Hippocampal formation (tissue), 2 donors: ENCODE measurements at regions not wholly inside any gene's neighbourhood (a gene's known extent, or its start where the extent isn't known, plus 50 kb on each side); places are given as distances from the start of the nearest gene placed in this dataset.

ENCODE experiments used
- DNase-seq, 2 donors: peaks; one replicate each; lab custom pipeline; 2025; lab: John Stamatoyannopoulos, UW

- DNase-seq = no peak
These were observed 577.3 kb downstream of the AJAP1 start for GRCh38 chr1:5231541-5232315.

DNA sequence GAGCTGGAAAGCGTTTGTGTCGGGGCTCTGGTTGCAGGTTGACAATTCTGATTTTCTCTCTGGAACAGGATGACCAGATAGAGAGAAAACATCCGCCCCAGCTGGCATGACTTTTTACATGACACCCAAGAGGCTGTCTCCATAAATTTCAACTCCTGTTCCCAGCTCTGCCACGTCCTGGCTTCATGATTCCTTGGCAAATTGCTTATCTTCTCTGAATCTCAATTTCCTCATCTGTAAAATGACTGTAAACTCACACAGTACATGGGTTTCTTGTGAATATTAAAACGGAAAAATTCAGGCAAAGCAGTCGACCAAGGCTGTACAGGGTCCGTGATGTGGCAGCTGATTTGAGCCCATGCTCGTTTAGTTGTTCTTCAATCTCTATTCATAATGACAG lies 572.7 kb downstream of the AJAP1 start:
- DNase-seq = no peak

- DNase-seq = no peak
These were observed 571.6 kb downstream of the AJAP1 start for GRCh38 chr1:5225707-5226704.

DNA sequence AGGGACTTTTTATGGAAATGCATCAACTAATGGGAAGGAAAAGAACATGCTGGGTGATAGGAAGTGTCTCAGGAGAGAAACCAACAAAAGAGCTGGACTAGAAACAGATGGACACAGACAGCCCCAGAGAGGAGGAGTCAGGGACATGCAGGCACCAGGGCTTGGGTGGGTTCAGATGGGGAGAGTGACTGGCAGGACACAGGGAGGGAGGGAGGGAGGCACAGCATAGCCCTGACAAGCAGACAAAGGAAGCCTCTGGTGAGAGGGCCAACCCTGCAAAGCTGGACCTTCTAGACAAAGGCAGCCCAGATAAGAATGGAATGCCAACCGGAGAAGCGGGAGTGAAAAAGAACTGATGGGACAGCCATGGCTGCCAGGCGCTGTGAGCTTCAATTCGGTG lies 568.8 kb downstream of the AJAP1 start:
- peak; percentile 27 to 48 for DNase-seq

DNA sequence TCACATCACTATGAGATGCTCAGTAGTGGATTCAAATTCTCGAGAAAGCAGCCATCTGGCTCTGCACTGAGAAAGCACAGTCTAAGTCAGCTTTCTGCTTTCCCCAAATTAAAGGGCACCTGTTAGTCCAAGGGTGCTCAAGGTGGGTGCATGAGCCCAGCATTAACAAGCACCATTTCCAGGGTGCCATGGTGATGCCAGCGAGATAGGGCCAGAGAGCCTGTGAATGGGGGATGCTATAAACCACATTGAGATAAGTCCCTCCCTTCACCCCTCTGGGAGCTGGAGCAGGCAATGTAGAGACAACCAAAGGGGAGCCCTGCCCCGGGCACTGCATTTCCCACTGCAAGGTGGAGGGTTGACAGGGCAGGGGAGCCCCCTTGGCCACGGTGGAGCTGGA lies 568.2 kb downstream of the AJAP1 start:
- DNase-seq = no peak

DNA sequence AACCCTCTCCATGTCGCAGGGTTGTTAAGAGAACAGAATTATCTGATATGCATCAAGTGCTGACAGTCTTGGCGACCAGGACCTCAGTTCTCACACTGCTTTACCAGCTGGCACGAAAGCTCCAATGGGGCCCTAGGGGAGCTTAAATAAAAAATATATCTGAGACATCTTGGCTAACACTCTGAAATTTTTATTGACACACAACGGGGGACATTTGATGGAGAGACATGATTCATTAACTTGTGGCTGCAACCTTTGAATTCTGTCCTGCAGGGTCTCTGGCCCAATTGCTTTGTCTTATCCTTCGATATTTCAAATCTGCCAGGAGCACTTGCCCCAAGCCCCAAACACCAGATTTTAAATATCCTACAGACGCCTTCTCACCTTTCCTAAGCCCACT lies 567.0 kb downstream of the AJAP1 start:
- DNase-seq = no peak

DNA sequence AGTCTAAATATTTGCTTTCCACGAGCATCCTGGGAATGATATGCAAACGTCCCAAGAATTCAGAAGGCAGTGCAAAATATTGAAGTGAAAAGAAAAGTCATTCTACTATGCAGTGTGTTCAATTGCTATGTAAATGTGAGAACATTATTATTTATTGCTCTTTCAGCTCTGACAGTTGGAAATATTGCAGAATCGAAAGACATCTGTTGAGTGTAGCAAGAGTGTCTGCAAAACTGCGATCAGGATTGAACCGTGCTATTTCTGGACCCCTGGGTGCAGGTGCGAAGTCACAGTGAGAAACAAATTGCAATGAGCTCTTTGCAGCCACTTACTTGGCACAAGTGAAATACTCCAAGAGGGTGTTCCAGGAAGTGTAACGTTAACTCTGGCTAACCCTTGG lies 566.4 kb downstream of the AJAP1 start:
- no peak for DNase-seq

- peak in 1 of 2 donors; percentile 40 for DNase-seq
These were observed 566.0 kb downstream of the AJAP1 start for GRCh38 chr1:5220421-5220820.

- peak; percentile 33 to 50 for DNase-seq
These were observed 545.6 kb downstream of the AJAP1 start for GRCh38 chr1:5200006-5200405.

- no peak for DNase-seq
These were observed 543.9 kb downstream of the AJAP1 start for GRCh38 chr1:5198328-5198727.

DNA sequence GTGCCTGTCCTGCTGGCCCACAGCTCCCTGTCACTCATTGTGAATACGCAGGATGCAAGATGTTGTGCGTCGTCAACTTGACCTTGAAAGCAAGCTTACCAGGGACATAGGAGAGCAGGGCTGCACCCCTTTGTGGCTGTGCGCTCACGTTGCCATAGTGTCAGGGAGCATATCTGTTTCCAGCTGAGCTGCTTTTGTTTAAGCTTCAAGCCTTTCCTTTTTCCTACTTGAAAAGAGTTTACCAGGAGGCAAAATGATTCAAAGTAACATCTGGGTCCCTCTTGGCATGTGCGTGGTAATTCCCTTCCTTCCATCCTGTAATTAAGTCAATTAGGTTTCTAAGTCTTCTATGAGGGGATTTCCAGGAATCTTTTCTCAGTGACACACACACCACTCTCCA lies 537.1 kb downstream of the AJAP1 start:
- DNase-seq = no peak

DNA sequence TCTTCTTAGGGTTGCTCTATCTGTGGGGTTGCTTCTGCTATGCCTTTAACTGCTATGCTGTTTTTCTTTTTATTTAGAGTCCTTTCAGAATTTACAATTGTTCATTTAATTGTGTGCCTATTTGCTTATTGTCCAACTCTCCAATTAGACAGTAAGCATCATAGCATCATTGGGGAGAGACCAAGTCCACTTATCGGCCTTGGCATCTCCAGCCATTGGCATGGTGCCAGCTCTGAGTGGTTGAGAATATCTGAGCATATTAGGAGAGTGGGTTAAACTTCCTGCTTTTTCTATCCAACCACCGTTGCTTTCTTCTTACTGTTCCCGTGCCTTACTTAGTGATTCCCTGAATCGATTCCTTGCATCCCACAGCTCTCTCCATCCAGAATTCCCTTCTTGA lies 535.0 kb downstream of the AJAP1 start:
- DNase-seq = no peak

- no peak for DNase-seq
These were observed 511.4 kb downstream of the AJAP1 start for GRCh38 chr1:5165762-5166161.

DNA sequence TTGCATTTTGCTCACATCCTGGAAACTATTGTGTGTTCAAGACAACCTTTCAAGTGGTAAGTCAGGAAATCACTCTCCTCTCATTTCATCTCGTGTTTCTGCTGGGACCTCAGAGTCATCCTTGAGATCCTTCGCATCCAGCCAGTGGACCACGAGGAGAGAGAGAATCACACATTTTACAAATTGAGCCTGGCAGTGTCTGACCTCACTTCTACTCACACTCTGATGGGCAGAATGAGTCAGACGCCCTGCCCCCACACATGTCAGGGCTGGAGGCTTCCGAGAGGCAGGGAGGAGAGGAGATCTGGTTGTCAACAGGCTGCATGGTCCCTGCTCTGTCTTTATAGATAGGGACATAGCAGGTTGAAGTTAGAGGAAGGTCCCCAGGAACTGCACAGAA lies 509.7 kb downstream of the AJAP1 start:
- no peak for DNase-seq

GRCh38 chr1:5161372-5161771 lies 507.0 kb downstream of the AJAP1 start:
- DNase-seq = no peak

GRCh38 chr1:5157175-5157574 lies 502.8 kb downstream of the AJAP1 start:
- DNase-seq = no peak

DNA sequence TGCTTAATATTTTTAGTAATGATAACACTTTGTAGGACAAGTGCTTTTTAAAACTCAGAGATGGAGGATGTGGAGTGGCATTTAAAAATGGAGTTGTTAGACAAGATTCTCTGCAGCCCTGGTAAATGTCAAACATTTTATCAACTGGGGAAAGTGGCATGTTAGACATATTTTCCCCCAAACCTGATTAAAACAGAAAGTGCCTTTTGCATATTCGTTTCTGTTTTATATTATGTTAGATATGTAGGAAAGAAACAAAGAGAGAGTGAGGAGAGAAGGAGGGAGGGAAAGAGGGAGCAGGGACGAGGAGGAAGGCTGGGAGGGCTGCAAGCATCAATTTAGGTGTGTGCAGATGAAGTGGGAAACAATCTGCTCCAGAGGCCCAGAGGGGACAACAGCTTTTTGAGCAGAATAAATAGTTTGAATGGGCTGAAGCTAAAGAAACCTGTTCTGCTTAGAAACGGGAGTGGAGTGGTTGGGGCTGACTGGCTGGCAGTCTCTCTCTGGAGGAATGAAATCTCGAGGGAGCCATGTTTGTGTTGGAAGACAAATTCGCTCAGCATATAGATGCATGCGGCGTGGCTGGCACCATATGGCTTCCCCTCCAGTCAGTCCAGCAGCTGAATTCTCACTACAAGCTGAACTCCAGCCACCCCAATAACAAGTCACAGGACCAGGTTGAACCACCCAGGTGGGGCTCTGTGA lies 502.2 kb downstream of the AJAP1 start:
- no peak for DNase-seq

DNA sequence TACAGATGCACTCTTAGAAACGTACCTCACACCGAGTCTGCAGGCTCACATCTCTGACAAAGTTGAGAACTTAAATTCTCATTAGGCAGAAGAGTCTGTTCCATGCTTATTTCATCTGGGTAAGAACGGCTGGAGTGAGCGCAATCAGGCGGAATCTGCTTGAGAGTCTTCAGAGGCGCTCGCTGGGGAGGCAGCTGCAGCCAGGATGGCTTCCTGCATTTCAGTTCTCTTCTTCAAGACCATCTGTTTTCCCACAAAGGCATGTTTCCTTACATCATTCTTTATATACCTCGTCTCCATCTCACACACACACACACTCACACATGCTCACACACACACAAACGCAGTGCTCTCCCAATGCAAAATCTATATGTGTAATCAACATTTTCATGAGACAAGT lies 497.1 kb downstream of the AJAP1 start:
- no peak for DNase-seq

GRCh38 chr1:5150191-5150590 lies 495.8 kb downstream of the AJAP1 start:
- no peak for DNase-seq

DNA sequence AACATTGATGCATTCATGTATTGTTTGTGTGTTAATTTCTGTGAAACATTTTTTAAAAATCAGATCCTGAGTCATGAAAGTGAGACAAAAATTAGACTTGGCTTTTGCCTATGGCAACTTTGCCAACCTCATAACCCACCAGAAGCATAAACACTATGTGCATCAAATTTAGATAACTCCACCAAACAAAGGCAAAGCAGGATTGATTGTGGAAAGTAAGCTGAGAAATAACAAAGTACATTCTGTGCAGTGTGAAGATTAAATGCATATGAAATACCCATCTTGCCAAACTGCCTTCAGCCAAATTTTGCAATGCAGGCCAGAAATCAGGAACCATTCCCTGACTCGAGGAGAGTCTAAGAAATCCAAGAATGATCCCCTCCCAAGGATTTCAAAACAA lies 493.4 kb downstream of the AJAP1 start:
- no peak for DNase-seq

- DNase-seq = no peak
These were observed 488.0 kb downstream of the AJAP1 start for GRCh38 chr1:5142389-5142788.

DNA sequence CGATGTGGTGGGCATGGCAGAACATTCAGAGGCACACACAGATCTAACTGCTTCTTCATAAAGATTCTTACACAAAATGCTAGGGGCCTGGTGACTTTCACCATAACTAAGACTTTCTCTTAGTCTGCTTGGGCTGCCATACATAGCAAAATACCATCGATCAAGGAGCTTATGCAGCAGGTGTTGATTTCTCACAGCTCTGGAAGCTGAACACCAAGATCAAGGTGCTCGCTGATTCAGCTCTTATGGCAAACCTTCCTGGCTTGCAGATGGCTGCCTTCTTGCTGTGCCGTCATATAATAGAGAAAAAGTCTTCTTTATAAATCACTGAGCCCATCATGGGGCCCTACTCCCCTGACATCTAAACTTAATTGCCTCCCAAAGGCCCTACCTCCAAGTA lies 487.3 kb downstream of the AJAP1 start:
- DNase-seq = no peak
